B cell (primary cell): ENCODE measurements at regions not wholly inside any gene's neighbourhood (a gene's known extent, or its start where the extent isn't known, plus 50 kb on each side); places are given as distances from the start of the nearest gene placed in this dataset.

Experiments used
- ATAC-seq: fragments of 200-7000 bp; cut with Tn5 transposase; one replicate; pipeline ENCODE4 v1.10.0; 2021; ENCODE audit warnings: low read depth, mild to moderate bottlenecking, moderate number of reproducible peaks, moderate library complexity
- CTCF ChIA-PET: fragments of 350-600 bp; sonication (Branson Sonifier 250); formaldehyde crosslinking; loops from one replicate; lab custom pipeline; 2021; ENCODE audit warnings: antibody characterized with exemption, inconsistent platforms; lab: Charles Lee
- POLR2A ChIA-PET: fragments of 350-600 bp; sonication (Branson Sonifier 250); formaldehyde crosslinking; loops from one replicate; lab custom pipeline; 2021; ENCODE audit warnings: antibody characterized with exemption; lab: Charles Lee
- DNase-seq: peaks from one replicate; pipeline ENCODE4 v3.0.0; 2013
- H2AFZ ChIP-seq: 2 replicates; pipeline ENCODE4 v1.6.1; 2012; ENCODE audit warnings: mild to moderate bottlenecking, low read depth, low read length; ENCODE audit not compliant: insufficient read depth, poor library complexity, severe bottlenecking
- H3K27ac ChIP-seq, 2 donors: 1 replicate in 1 of 2; 2 replicates in 1 of 2; pipeline ENCODE4 v1.5.1; 2012 to 2013; ENCODE audit warnings: low read length in 2 of 2, mild to moderate bottlenecking in 2 of 2, moderate library complexity in 1 of 2
- H3K27me3 ChIP-seq, 4 experiments: fragments of 200-600 bp in 1 of 4; sonication (generic) in 1 of 4; replicated peaks in 1 of 4; 1 replicate in 2 of 4; 2 replicates in 2 of 4; pipeline versions ENCODE4 v1.6.1 to v1.7.0; 2013 to 2016; ENCODE audit warnings: low read length in 3 of 4, mild to moderate bottlenecking in 2 of 4, mixed read lengths in 1 of 4, moderate library complexity in 1 of 4; ENCODE audit not compliant: insufficient read depth in 4 of 4, control insufficient read depth in 3 of 4; ENCODE audit errors: control extremely low read depth in 1 of 4
- H3K36me3 ChIP-seq, 2 experiments: replicated peaks in 1 of 2; 1 replicate in 1 of 2; 2 replicates in 1 of 2; pipeline versions ENCODE4 v1.6.1 to v1.7.1; 2013; ENCODE audit warnings: low read length in 1 of 2; ENCODE audit not compliant: insufficient read depth in 2 of 2, control insufficient read depth in 1 of 2; ENCODE audit errors: control extremely low read depth in 1 of 2, extremely low read depth in 1 of 2
- H3K4me1 ChIP-seq, 2 donors: fragments of 200-600 bp in 1 of 2; sonication (generic) in 1 of 2; 1 replicate in 1 of 2; 2 replicates in 1 of 2; pipeline versions ENCODE4 v1.5.1 to v1.6.1; 2013 to 2017; ENCODE audit warnings: low read length in 2 of 2; ENCODE audit not compliant: control insufficient read depth in 2 of 2, insufficient read depth in 2 of 2
- H3K4me2 ChIP-seq: replicated peaks from 2 replicates; pipeline ENCODE3; 2012; ENCODE audit warnings: mild to moderate bottlenecking, low read depth, low read length; ENCODE audit not compliant: poor library complexity, severe bottlenecking
- H3K4me3 ChIP-seq, 5 experiments: fragments of 200-600 bp in 1 of 5; sonication (generic) in 1 of 5; 1 replicate in 3 of 5; 2 replicates in 2 of 5; pipeline versions ENCODE4 v1.5.1 to v1.7.0; 2011 to 2016; ENCODE audit warnings: low read length in 4 of 5, mild to moderate bottlenecking in 4 of 5, low read depth in 2 of 5, control low read depth in 1 of 5, moderate library complexity in 1 of 5; ENCODE audit not compliant: insufficient read depth in 1 of 5; ENCODE audit errors: control extremely low read depth in 1 of 5, extremely low read depth in 1 of 5
- H3K79me2 ChIP-seq: fragments of 200-600 bp; sonication (generic); one replicate; pipeline ENCODE4 v1.6.0; 2016; ENCODE audit warnings: low read length; ENCODE audit not compliant: control insufficient read depth, insufficient read depth
- H3K9ac ChIP-seq: fragments of 200-600 bp; sonication (generic); 2 replicates; pipeline ENCODE4 v1.6.1; 2017; ENCODE audit warnings: mild to moderate bottlenecking, low read length, moderate library complexity
- H3K9me3 ChIP-seq, 3 donors: one replicate each; pipeline versions ENCODE4 v1.6.1 to v1.7.1; 2013; ENCODE audit warnings: low read length in 2 of 3; ENCODE audit not compliant: control insufficient read depth in 2 of 3, insufficient read depth in 1 of 3; ENCODE audit errors: control extremely low read depth in 1 of 3
- H4K20me1 ChIP-seq: 2 replicates; pipeline ENCODE4 v1.6.0; 2012; ENCODE audit warnings: mild to moderate bottlenecking, low read length; ENCODE audit not compliant: insufficient read depth, control insufficient read depth, poor library complexity, severe bottlenecking
- H3K27ac Mint-ChIP-seq: one replicate; pipeline ENCODE4 v1.8.0; 2021; ENCODE audit warnings: mixed read lengths
- H3K27me3 Mint-ChIP-seq: one replicate; pipeline ENCODE4 v1.8.0; 2021; ENCODE audit warnings: mixed read lengths
- H3K4me1 Mint-ChIP-seq: one replicate; pipeline ENCODE4 v1.8.0; 2021; ENCODE audit warnings: mixed read lengths
- H3K4me3 Mint-ChIP-seq: one replicate; pipeline ENCODE4 v1.8.0; 2021; ENCODE audit warnings: mixed read lengths
- H3K9me3 Mint-ChIP-seq: one replicate; pipeline ENCODE4 v1.8.0; 2022; ENCODE audit warnings: mixed read lengths; ENCODE audit not compliant: insufficient read depth
- CTCF ChIP-seq: fragments of 200-600 bp; IDR thresholded peaks from one replicate; pipeline ENCODE4 v1.8.0; 2022; ENCODE audit warnings: antibody characterized with exemption, mild to moderate bottlenecking
- EZH2 ChIP-seq: IDR thresholded peaks from 2 replicates; pipeline ENCODE4 v1.6.1; 2012; ENCODE audit warnings: borderline replicate concordance, low read depth, mild to moderate bottlenecking, moderate library complexity, low read length; ENCODE audit not compliant: insufficient read depth, poor library complexity, severe bottlenecking
- WGBS: methylation state at CpG from one replicate; pipeline ENCODE4 v1.1.5; 2013; ENCODE audit warnings: missing lambda C conversion rate; ENCODE audit not compliant: insufficient coverage; 5-methylcytosine and 5-hydroxymethylcytosine counted together
- intact Hi-C: fragments of 100-400 bp; cut with micrococcal nuclease; formaldehyde crosslinking; loops from one replicate; pipeline ENCODE4 v1.10.0; 2022

- Mint-ChIP-seq H3K27ac (no peak overlapping the region), H3K27me3 (no peaks in the 10 kb centered on the region), H3K4me3 (no peak overlapping the region), H3K9me3 (peaks cover under 1% of the 10 kb centered on the region), H3K4me1 (no peaks in the 10 kb centered on the region)
- H3K4me1 ChIP-seq, result no peaks in the 10 kb centered on the region
- WGBS, result no CpG with 5 or more reads among the region's 1 CpG
- DNase-seq (no peak), ATAC-seq (no peak)
- no peak overlapping the region for H3K9ac ChIP-seq
- no peak overlapping the region for H3K27ac ChIP-seq
- H3K9me3 ChIP-seq, result no peaks in the 10 kb centered on the region
- no peak overlapping the region for H2AFZ ChIP-seq
- H3K36me3 ChIP-seq, result no peaks in the 10 kb centered on the region
- TF ChIP-seq EZH2 (no peak), CTCF (no peak)
- H3K79me2 ChIP-seq, result no peaks in the 10 kb centered on the region
- H3K4me2 ChIP-seq, result no peak overlapping the region
- ChIA-PET POLR2A (no interaction called here), CTCF (no interaction called here)
- intact Hi-C loops, result no loop called here
- H4K20me1 ChIP-seq, result no peaks in the 10 kb centered on the region
- no peaks in the 10 kb centered on the region for H3K27me3 ChIP-seq
- no peak overlapping the region for H3K4me3 ChIP-seq
These were observed 2749.5 kb downstream of the PCDH9 start for GRCh38 chr13:64480672-64481071.

GRCh38 chr13:64480211-64480610, 2749.9 kb downstream of the PCDH9 start:
- no peak for TF ChIP-seq CTCF
- TF ChIP-seq EZH2, result no peak
- CTCF ChIA-PET, result no interaction called here
- Mint-ChIP-seq H3K27ac (no peak overlapping the region), H3K27me3 (no peaks in the 10 kb centered on the region), H3K4me1 (no peaks in the 10 kb centered on the region), H3K9me3 (peaks cover 2% of the 10 kb centered on the region), H3K4me3 (no peak overlapping the region)
- POLR2A ChIA-PET, result no interaction called here
- no peak overlapping the region for H3K9ac ChIP-seq
- no peaks in the 10 kb centered on the region for H3K9me3 ChIP-seq
- WGBS, result no CpG with 5 or more reads among the region's 1 CpG
- H3K4me3 ChIP-seq, result no peak overlapping the region
- DNase-seq (no peak), ATAC-seq (no peak)
- H3K27me3 ChIP-seq, result no peaks in the 10 kb centered on the region
- intact Hi-C loops, result no loop called here
- H3K27ac ChIP-seq, result no peak overlapping the region
- no peaks in the 10 kb centered on the region for H4K20me1 ChIP-seq
- H3K4me2 ChIP-seq, result no peak overlapping the region
- no peaks in the 10 kb centered on the region for H3K36me3 ChIP-seq
- no peaks in the 10 kb centered on the region for H3K4me1 ChIP-seq
- H3K79me2 ChIP-seq, result no peaks in the 10 kb centered on the region
- no peak overlapping the region for H2AFZ ChIP-seq
